GM18507 (cell line): ENCODE measurements at regions not wholly inside any gene's neighbourhood (a gene's known extent, or its start where the extent isn't known, plus 50 kb on each side); places are given as distances from the start of the nearest gene placed in this dataset.
A peak's percentile ranks its signal among the peaks of the same experiment; 100 is the strongest.
"Not testable (repeated sequence)": the region's sequence is repeated elsewhere in the genome, so short reads cannot be mapped to it uniquely, and the experiment has no call there.

ENCODE experiments used
- DNase-seq: peaks from one replicate; pipeline ENCODE4 v3.0.0; 2011; ENCODE audit warnings: low read depth; ENCODE audit not compliant: insufficient read length; ENCODE audit errors: extremely low spot score
- FAIRE-seq: peaks from 2 replicates; lab custom pipeline; 2011; peaks lifted over from hg19 to GRCh38; lab: Jason Lieb, UNC

DNA sequence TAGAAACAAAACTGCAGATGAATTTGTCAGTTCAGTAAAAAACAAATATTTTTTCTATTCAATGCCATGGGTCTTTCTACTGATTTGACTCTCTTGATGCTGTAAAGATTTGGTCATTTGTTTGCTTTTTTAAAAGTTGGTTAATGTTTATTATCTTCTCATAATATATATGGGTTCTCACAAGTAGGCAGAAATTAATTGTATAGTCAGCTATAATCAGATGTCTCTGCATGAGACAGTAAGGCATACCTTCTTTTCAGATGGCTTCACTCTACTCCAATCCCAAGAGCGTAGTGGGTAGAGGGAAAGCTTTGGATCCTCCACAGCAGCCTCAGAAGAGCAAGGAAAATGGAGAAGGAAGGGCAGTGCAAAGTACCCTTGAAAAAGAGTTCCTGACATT is 1202.9 kb upstream of the CELF4 start:
- FAIRE-seq, result no peak
- no peak for DNase-seq

DNA sequence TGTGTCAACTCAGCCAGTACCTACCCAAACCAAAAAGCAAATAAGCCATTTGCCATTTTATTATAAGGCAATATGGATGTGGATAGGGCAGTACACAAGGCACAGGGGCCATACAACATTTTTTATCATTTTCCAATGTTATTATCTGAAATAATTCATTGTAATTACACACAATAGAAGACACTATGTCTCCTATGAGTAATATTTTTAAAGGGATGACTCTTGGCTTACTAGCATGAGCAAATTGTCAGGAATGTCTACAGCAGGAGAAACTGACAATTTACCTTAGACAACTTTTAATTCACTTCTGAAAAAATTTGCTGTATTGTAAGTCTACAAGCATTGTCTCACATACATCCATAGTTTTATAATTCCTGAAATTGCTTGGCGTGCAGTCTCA is 1193.9 kb upstream of the CELF4 start:
- DNase-seq (no peak), FAIRE-seq (no peak)

- FAIRE-seq (no peak), DNase-seq (no peak)
These were observed 1190.8 kb upstream of the CELF4 start for GRCh38 chr18:38756436-38756835.

GRCh38 chr18:38752430-38752829 is 1186.8 kb upstream of the CELF4 start:
- no peak for FAIRE-seq
- peak; percentile 2 for DNase-seq

GRCh38 chr18:38751898-38752297 is 1186.3 kb upstream of the CELF4 start:
- FAIRE-seq, result no peak
- DNase-seq, result no peak

GRCh38 chr18:38751211-38751610 is 1185.6 kb upstream of the CELF4 start:
- no peak for DNase-seq
- FAIRE-seq, result no peak

DNA sequence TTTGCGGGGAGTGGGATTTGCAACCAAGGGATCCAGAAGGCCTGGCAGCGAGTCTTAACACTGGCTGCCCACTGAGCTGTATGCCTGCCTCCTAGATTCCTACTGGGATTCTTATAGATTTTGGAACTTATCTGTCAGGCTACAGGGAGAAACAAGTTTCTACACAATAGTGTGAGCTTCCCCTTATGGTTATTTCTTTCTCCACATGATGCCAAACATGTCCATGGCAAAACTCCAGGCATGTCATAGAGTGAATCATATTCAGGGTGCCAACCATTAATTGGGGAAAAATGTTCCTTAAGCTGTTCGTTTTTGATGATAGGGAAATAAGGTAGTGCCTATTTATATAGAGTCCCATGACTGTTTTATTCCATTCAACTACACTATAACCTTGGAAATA is 1185.2 kb upstream of the CELF4 start:
- FAIRE-seq (no peak), DNase-seq (no peak)

DNA sequence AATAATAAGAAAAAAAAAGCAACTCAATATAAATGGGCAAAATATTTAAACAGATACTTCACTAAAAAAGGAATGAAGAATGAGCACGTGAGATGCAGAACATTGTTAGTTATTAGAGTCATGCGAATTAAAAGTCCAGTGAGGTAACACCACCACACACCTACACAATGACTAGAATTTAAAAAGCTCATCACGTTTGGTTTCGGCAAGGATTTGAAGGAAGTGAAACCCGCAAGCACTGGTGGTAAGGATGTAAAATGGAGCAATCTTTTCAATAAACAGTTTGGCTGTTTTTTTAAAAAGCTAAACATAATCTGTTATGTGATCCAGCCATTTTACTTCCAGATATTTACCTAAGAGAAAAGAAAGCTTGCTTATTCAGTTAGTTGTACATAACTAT is 1181.6 kb upstream of the CELF4 start:
- DNase-seq (no peak), FAIRE-seq (no peak)

DNA sequence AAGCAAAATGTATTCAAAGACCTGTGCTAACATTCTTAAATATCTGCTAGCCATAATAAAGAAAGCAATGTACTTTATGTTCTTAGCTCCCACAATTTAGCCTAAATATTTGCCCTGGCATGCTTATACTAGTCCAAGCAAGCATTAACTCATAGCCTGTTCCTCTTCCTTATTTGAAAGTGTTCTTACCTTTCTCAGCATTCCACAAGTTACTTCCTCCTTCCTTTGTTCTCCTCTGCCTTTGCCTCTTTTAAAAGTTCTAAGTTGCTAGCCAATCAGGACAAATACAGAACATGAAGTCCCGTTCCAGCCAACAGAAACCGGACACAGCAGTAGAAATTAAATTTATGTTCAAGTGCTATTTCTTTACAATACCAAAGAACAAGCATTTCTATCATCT is 1154.6 kb upstream of the CELF4 start:
- not testable (repeated sequence) for FAIRE-seq, DNase-seq

- FAIRE-seq (no peak), DNase-seq (no peak)
These were observed 1152.8 kb upstream of the CELF4 start for GRCh38 chr18:38718365-38718901.

GRCh38 chr18:38709122-38709521 is 1143.5 kb upstream of the CELF4 start:
- no peak for FAIRE-seq
- DNase-seq, result no peak

GRCh38 chr18:38706373-38706772 is 1140.8 kb upstream of the CELF4 start:
- FAIRE-seq, result no peak
- DNase-seq, result no peak

GRCh38 chr18:38698088-38698487 is 1132.5 kb upstream of the CELF4 start:
- FAIRE-seq, result no peak
- no peak for DNase-seq

GRCh38 chr18:38695559-38696280 is 1130.1 kb upstream of the CELF4 start:
- no peak for DNase-seq
- FAIRE-seq, result no peak

DNA sequence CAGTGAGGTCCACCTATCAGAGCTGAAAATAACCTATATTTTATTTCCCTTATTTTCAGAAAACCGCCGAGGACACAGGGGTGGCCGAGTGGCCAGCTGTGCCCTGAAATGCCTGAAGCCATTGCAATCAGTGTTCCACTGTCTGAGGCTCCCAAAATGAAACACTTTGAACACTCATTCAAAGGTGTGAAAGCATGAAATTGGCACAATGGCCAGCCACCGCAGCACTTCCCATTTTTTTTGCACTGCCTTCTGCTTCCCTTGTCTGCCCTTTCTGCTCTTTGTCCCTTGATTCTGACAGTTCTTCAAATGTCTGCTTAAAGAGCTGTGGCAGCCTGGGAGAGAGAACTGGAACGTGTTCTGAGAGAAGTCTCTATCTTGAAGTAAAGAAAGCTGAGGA is 1127.5 kb upstream of the CELF4 start:
- no peak for FAIRE-seq
- no peak for DNase-seq

DNA sequence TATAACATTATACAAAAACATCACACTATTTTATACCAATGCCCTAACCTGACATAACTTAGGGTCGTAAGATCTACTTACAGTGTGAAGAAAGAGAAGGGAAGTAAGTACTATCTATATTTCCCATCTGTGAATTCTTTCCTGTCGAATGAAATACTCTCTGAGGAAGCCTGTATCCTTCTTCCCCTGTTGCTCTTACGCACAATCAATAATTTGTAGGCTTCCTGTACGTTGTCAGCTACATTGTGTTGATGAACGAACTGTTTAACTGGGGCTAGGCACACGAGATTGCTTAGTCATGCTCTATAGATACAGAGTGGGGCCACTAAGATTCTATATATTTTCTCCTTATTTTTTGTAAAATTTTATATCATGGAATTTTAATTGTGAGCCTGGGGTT is 1125.0 kb upstream of the CELF4 start:
- DNase-seq, result no peak
- no peak for FAIRE-seq

DNA sequence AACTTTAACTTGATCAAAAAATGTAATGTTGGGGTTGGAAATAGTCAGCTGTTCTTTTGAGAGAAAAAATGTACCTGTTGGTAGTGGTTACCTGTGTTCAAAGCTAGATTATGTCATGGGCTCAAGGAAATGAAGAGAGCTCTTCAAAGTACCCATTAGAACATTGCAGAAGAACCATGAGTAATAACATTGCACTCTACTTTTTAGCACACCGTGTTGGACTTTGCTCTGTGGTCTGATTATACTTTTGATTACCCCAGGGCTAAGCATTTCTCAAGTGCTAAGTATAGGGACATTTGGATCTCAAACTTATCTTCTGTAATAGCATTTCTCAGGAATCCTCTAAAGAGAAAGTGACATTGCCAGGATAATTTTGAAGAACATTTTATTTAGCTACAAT is 1122.8 kb upstream of the CELF4 start:
- DNase-seq, result no peak
- FAIRE-seq, result no peak

DNA sequence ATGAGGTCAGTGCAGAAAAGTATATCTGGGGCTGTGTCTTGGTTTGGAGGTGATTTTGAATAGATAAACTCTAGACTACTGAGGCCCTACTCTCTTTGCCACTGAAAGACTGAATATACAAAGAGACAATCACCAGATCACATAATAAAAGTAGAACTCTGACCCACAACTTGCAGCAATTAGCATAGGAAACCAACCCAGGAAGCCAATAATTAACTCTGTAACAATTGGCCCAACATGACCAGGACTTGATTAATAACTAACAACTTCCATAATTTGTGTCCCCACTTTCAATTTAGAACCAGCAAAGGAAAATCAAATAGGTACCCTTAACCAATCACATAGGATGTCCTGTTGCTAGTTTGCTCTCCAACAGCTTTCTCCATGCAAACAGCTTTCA is 1104.9 kb upstream of the CELF4 start:
- no peak for DNase-seq
- no peak for FAIRE-seq

DNA sequence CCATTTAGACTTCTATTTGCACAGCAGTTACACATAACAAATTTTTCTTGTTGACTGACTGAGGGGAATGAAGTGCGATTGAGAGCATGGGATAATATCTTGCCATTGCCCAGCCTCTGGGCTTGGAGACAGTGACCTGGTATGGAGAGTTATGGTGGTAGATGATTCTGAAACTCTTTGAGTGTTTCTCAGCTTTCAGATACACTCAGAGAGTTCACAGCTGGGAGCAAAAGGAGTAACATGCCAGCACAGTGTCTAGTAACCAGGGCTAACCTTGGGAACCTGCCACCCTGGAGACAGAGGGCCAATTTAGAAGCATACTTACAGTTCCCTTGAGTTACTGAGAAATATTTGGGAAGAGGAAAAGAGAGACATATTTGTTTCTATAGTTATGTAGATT is 1099.3 kb upstream of the CELF4 start:
- FAIRE-seq (no peak), DNase-seq (no peak)

DNA sequence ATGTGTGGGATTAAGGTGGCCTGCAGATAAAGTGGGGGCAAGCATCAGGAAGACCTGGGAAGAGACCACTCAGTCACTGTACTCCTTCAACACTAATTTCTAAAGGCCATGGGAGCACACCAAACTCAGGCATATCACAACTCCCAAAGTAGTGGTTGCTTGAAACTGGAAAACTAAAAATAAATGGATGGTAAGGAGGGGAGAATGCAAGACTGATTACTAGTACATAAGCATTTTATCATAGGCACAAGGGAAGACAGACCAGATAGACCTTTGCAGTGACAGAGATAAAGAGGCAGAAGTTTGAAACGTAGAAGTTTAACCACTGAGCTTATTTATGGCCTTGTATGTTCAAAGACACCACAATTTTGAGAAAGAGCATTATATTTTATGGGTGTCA is 1098.1 kb upstream of the CELF4 start:
- FAIRE-seq, result no peak
- no peak for DNase-seq

GRCh38 chr18:38663270-38663669 is 1097.7 kb upstream of the CELF4 start:
- FAIRE-seq (no peak), DNase-seq (no peak)

DNA sequence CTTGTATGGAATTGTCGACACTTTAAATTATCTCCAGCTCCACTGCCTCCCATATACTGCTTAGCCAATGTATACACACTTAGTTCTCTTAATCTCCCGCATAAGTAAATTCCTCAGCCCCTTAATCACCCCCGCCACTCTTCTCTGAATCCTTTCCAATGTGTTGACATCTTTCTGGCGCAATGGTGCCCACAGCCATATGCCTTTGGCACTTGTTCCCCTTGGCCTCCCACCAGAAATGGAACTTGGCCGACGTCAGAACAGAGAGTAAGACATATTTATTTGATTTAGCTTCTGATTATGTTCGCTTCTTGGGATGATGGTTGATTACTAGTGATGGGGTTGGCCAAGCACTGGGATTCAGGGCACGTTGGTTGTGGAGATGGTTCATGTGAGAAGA is 1089.3 kb upstream of the CELF4 start:
- DNase-seq (no peak), FAIRE-seq (no peak)
